ENCODE measurements at regions not wholly inside any gene's neighbourhood (a gene's known extent, or its start where the extent isn't known, plus 50 kb on each side); places are given as distances from the start of the nearest gene placed in this dataset.

DNA sequence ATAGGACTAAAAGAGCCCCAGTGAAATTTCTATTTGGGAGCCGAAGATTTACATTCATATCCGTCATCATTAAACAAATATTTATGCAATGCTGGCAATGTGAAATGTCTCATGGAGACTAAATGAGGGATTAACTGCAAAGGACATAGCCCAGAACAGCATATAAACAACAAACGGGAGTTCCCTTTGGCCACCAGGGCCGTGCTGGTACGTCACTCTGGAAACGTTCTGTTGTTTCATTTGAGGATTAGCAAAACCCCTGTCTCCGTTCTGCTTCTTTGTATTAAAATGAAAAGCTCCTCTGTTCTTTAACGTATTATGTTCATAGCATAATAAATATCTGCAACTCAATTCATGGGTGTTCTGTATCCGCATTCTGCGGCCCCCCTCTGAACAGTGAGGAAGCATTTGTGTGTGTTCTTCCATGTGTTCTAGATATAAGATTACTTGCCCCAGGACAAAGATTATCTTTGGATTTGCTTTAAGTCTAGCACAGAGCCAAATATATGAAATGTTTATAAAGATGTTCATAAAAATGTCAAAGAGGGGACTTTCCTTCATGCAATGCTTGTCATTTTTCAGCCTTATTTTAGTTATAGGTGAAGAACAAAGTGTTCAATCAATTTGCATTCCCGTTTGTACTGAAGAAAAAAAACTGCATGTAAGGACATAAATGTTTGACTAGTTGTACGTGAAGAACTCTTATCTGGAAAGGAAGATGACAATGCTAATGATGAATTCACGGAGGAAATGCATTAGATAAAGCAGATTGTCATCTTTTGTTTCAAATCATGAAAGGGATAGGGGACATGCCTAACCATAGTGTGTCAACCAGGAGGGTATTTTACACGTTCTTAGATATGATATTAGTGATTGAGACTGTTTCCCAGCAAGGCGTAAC, 90.0 kb upstream of the TNFAIP3 start:
- ATAC-seq (no peak), DNase-seq (ENCODE audit: low read depth, low spot score) (no peak), FAIRE-seq (no peak)
- no peak overlapping the region for H3K27ac ChIP-seq (ENCODE audit: control insufficient read depth, insufficient read depth)
- SMC1A ChIA-PET (ENCODE audit: uncharacterized antibody, unreplicated experiment), result interaction anchor here (1.2 to 5.5 kb wide), 2 partner anchors 9 to 11 kb away, joined by 3 to 25 read pairs; no protein-coding TSS in a partner anchor
- POLR2A ChIA-PET, result interaction anchor here (0.6 kb wide), 1 partner anchor 76 kb away, joined by 3 read pairs; no protein-coding TSS in a partner anchor
- no peaks in the 10 kb centered on the region for H4K20me1 ChIP-seq (ENCODE audit: control insufficient read depth, insufficient read depth)
- H3K4me1 ChIP-seq (ENCODE audit: control insufficient read depth, insufficient read depth, low read length), result no peaks in the 10 kb centered on the region
- no peak overlapping the region for H2AFZ ChIP-seq (ENCODE audit: control insufficient read depth, low read depth, low read length)
- H3K4me2 ChIP-seq (ENCODE audit: control insufficient read depth, insufficient read depth), result no peak overlapping the region
- no peaks in the 10 kb centered on the region for H3K27me3 ChIP-seq (replicated peaks in 1 of 2; ENCODE audit: control insufficient read depth in 2 of 2, insufficient read depth in 2 of 2, low read length in 1 of 2)
- 77% methylated on average over 15 of the region's 15 CpGs for WGBS (ENCODE audit: insufficient coverage, insufficient replicate concordance, low lambda C conversion rate, missing lambda C conversion rate)
- no peaks in the 10 kb centered on the region for H3K9me3 ChIP-seq (replicated peaks; ENCODE audit: control insufficient read depth, insufficient read depth, low read length)
- intact Hi-C loops (cut with micrococcal nuclease; ENCODE audit: unreplicated experiment), result no loop called here
- H3K36me3 ChIP-seq (ENCODE audit: control insufficient read depth in 2 of 2, insufficient read depth in 2 of 2, low read length in 1 of 2), result no peaks in the 10 kb centered on the region
- BruUV-seq (replicated peaks), result no TSS peak
- TF ChIP-seq NBN (IDR thresholded peaks at IDR 0.05), result no peak
- TF ChIP-seq, protein P1, sequence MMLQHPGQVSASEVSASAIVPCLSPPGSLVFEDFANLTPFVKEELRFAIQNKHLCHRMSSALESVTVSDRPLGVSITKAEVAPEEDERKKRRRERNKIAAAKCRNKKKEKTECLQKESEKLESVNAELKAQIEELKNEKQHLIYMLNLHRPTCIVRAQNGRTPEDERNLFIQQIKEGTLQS (IDR thresholded peaks at IDR 0.05; ENCODE audit: borderline replicate concordance, extremely low read depth, low read depth, low read length), result no peak
- no peak for TF ChIP-seq MYB (IDR thresholded peaks at IDR 0.05; ENCODE audit: borderline replicate concordance, low read depth, low read length)
- no peak for TF ChIP-seq POLR2AphosphoS5 (IDR thresholded peaks at IDR 0.05; ENCODE audit: low read length)
- no peaks in the 10 kb centered on the region for H3K79me2 ChIP-seq (ENCODE audit: control insufficient read depth, insufficient read depth, low read length)
- RAD21 ChIA-PET (ENCODE audit: unreplicated experiment), result no interaction called here
- in situ Hi-C loops (cut with MboI), result no loop called here
- CTCF ChIA-PET, result no interaction called here
- no peak overlapping the region for H3K9ac ChIP-seq (ENCODE audit: control insufficient read depth, insufficient read depth, low read length)
- no peak overlapping the region for H3K4me3 ChIP-seq

DNA sequence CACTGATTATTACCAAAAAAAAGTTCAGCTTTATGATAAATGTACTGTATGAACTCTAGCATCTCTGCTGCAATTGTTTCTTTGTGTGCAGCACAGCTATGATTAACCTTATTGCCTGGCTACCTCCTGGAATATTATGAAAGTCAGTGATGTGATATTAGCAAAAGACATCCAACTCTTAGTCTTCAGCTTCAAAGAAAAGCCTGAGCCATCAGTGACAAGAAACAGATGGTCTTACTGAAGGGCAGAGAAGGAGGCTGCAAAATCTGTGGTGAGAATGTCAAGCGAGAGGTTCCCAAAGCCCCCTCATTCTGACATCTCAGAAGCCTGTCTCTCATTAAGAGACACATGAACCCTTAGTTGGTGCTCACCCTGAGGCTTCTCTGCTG, 89.4 kb upstream of the TNFAIP3 start:
- Histone ChIP-seq H2AFZ (ENCODE audit: control insufficient read depth, low read depth, low read length) (no peak overlapping the region), H3K4me2 (ENCODE audit: control insufficient read depth, insufficient read depth) (no peak overlapping the region), H3K4me1 (ENCODE audit: control insufficient read depth, insufficient read depth, low read length) (no peaks in the 10 kb centered on the region), H3K9ac (ENCODE audit: control insufficient read depth, insufficient read depth, low read length) (no peak overlapping the region), H3K27ac (ENCODE audit: control insufficient read depth, insufficient read depth) (no peak overlapping the region), H3K4me3 (no peak overlapping the region), H3K79me2 (ENCODE audit: control insufficient read depth, insufficient read depth, low read length) (no peaks in the 10 kb centered on the region), H3K27me3 (replicated peaks in 1 of 2; ENCODE audit: control insufficient read depth in 2 of 2, insufficient read depth in 2 of 2, low read length in 1 of 2) (no peaks in the 10 kb centered on the region), H3K9me3 (replicated peaks; ENCODE audit: control insufficient read depth, insufficient read depth, low read length) (no peaks in the 10 kb centered on the region), H4K20me1 (ENCODE audit: control insufficient read depth, insufficient read depth) (no peaks in the 10 kb centered on the region), H3K36me3 (ENCODE audit: control insufficient read depth in 2 of 2, insufficient read depth in 2 of 2, low read length in 1 of 2) (no peaks in the 10 kb centered on the region)
- RAD21 ChIA-PET (ENCODE audit: unreplicated experiment), result no interaction called here
- no peak for FAIRE-seq
- ATAC-seq, result no peak
- TF ChIP-seq CREM (IDR thresholded peaks at IDR 0.05; ENCODE audit: low read depth), result no peak
- SMC1A ChIA-PET (ENCODE audit: uncharacterized antibody, unreplicated experiment), result interaction anchor here (1.2 to 5.5 kb wide), 3 partner anchors 9 to 19 kb away, joined by 3 to 25 read pairs (median 4); no protein-coding TSS in a partner anchor
- BruUV-seq (replicated peaks), result no TSS peak
- CTCF ChIA-PET, result no interaction called here
- intact Hi-C loops (cut with micrococcal nuclease; ENCODE audit: unreplicated experiment) (no loop called here), in situ Hi-C loops (cut with MboI) (no loop called here)
- POLR2A ChIA-PET, result interaction anchor here (0.6 kb wide), 1 partner anchor 75 kb away, joined by 3 read pairs; no protein-coding TSS in a partner anchor
- WGBS (ENCODE audit: insufficient coverage, insufficient replicate concordance, low lambda C conversion rate, missing lambda C conversion rate), result 100% methylated on average over 1 of the region's 1 CpG
- DNase-seq (ENCODE audit: low read depth, low spot score), result no peak
